ENCODE measurements at regions not wholly inside any gene's neighbourhood (a gene's known extent, or its start where the extent isn't known, plus 50 kb on each side); places are given as distances from the start of the nearest gene placed in this dataset.
A peak's percentile ranks its signal among the peaks of the same experiment; 100 is the strongest.

GRCh38 chr2:12106440-12107080, 360.1 kb downstream of the LPIN1 start:
- Histone ChIP-seq H3K27ac (ENCODE audit: insufficient read depth in 1 of 2, low read depth in 1 of 2, low read length in 2 of 2, poor library complexity in 1 of 2, severe bottlenecking in 2 of 2) (no peak overlapping the region), H3K9me3 (ENCODE audit: control extremely low read depth in 1 of 5, control insufficient read depth in 4 of 5, insufficient read depth in 2 of 5, low read depth in 1 of 5, low read length in 4 of 5) (no peaks in the 10 kb centered on the region), H3K4me3 (ENCODE audit: control insufficient read depth in 1 of 7, extremely low read depth in 1 of 7, insufficient read depth in 4 of 7, low read depth in 2 of 7, low read length in 6 of 7) (no peak overlapping the region), H3K4me1 (ENCODE audit: control extremely low read depth in 1 of 4, control insufficient read depth in 4 of 4, insufficient read depth in 4 of 4, low read length in 3 of 4) (peaks cover 12 to 34% (median 26%) of the 10 kb centered on the region in 4 experiments), H3K36me3 (ENCODE audit: control insufficient read depth in 4 of 4, insufficient read depth in 4 of 4, low read length in 3 of 4) (no peaks in the 10 kb centered on the region), H3K27me3 (replicated peaks in 2 of 5; ENCODE audit: control insufficient read depth in 4 of 5, insufficient read depth in 5 of 5, low read length in 4 of 5) (no peaks in the 10 kb centered on the region)
- POLR2A ChIA-PET = interaction anchor here (0.6 kb wide), 1 partner anchor 49 kb away, joined by 3 read pairs; no protein-coding TSS in a partner anchor
- 86% methylated on average over 5 of the region's 11 CpGs for WGBS (ENCODE audit: insufficient coverage)
- peak in 2 of 3 donors; percentile 43 to 57 for DNase-seq
- CTCF ChIA-PET = interaction anchor here (1.0 to 1.4 kb wide), 2 partner anchors 11 to 35 kb away, joined by 3 to 5 read pairs; no protein-coding TSS in a partner anchor

DNA sequence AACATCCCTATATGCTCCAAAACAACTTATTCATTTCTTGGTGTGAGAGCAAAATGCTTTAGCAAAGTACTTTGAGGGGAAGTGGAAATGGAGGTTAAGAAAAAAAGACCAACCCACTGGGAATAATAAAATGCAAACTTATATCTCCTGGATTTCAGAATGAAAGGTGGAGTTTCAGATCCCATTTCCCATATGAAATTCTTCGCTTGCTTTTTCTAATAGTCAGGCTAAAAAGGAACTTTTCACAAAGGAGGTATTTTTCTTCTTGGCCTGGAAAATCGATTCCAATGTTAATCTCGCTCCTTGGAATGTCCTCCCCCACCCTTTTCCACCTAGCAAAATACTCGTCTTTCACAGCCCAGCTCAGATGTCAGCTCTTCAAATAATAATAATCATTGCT, 360.9 kb downstream of the LPIN1 start:
- Histone ChIP-seq H3K4me1 (ENCODE audit: control extremely low read depth in 1 of 4, control insufficient read depth in 4 of 4, insufficient read depth in 4 of 4, low read length in 3 of 4) (peaks cover 12 to 34% (median 26%) of the 10 kb centered on the region in 4 experiments), H3K4me3 (ENCODE audit: control insufficient read depth in 1 of 7, extremely low read depth in 1 of 7, insufficient read depth in 4 of 7, low read depth in 2 of 7, low read length in 6 of 7) (no peak overlapping the region), H3K27me3 (replicated peaks in 2 of 5; ENCODE audit: control insufficient read depth in 4 of 5, insufficient read depth in 5 of 5, low read length in 4 of 5) (no peaks in the 10 kb centered on the region), H3K27ac (ENCODE audit: insufficient read depth in 1 of 2, low read depth in 1 of 2, low read length in 2 of 2, poor library complexity in 1 of 2, severe bottlenecking in 2 of 2) (no peak overlapping the region), H3K36me3 (ENCODE audit: control insufficient read depth in 4 of 4, insufficient read depth in 4 of 4, low read length in 3 of 4) (no peaks in the 10 kb centered on the region), H3K9me3 (ENCODE audit: control extremely low read depth in 1 of 5, control insufficient read depth in 4 of 5, insufficient read depth in 2 of 5, low read depth in 1 of 5, low read length in 4 of 5) (no peaks in the 10 kb centered on the region)
- CTCF ChIA-PET = interaction anchor here (0.6 to 1.0 kb wide), 2 partner anchors 16 to 34 kb away, joined by 3 read pairs; no protein-coding TSS in a partner anchor
- POLR2A ChIA-PET = no interaction called here
- 90% methylated on average over 3 of the region's 4 CpGs for whole genome bisulfite sequencing (ENCODE audit: insufficient coverage)
- no peak for DNase-seq

- Histone ChIP-seq H3K27ac (ENCODE audit: insufficient read depth in 1 of 2, low read depth in 1 of 2, low read length in 2 of 2, poor library complexity in 1 of 2, severe bottlenecking in 2 of 2) (no peak overlapping the region), H3K4me3 (ENCODE audit: control insufficient read depth in 1 of 7, extremely low read depth in 1 of 7, insufficient read depth in 4 of 7, low read depth in 2 of 7, low read length in 6 of 7) (no peak overlapping the region), H3K4me1 (ENCODE audit: control extremely low read depth in 1 of 4, control insufficient read depth in 4 of 4, insufficient read depth in 4 of 4, low read length in 3 of 4) (peaks cover 12 to 34% (median 26%) of the 10 kb centered on the region in 4 experiments), H3K36me3 (ENCODE audit: control insufficient read depth in 4 of 4, insufficient read depth in 4 of 4, low read length in 3 of 4) (no peaks in the 10 kb centered on the region), H3K27me3 (replicated peaks in 2 of 5; ENCODE audit: control insufficient read depth in 4 of 5, insufficient read depth in 5 of 5, low read length in 4 of 5) (no peaks in the 10 kb centered on the region), H3K9me3 (ENCODE audit: control extremely low read depth in 1 of 5, control insufficient read depth in 4 of 5, insufficient read depth in 2 of 5, low read depth in 1 of 5, low read length in 4 of 5) (no peaks in the 10 kb centered on the region)
- POLR2A ChIA-PET = no interaction called here
- WGBS (ENCODE audit: insufficient coverage) = 95% methylated on average over 4 of the region's 5 CpGs
- no peak for DNase-seq
- CTCF ChIA-PET = no interaction called here
Measured at GRCh38 chr2:12107939-12108338, 361.5 kb downstream of the LPIN1 start.

DNA sequence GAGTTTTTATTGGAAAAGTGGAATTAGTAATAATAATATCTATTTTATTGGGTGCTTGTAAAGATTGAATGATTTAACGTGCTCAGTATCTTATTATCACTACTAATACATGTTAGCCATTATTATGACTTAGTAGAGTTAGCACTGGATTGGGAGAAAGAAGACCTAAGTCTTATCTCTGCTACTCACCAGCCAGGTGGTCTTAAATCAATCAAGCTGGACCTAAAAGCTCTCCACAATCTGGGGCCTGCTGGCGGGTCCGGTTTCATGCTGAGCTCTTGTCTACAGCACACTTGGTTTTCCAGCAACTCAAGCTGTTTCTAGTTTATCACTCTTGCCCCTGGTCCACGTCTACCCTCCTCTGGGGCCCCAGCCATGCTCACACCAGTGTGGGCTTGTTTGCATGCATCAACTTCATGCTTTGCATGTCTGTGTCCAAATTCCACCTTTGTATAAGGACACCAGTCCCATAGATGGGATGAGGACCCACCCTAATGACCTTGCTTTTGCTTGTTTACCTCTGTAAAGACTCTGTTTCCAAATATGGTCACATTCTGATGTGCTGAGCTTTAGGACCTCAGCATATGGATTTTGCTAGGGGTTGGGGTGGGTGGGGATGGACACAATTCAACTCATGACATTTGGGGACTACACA, 363.1 kb downstream of the LPIN1 start:
- peak in 1 of 3 donors; percentile 23 for DNase-seq
- H3K4me3 ChIP-seq (ENCODE audit: control insufficient read depth in 1 of 7, extremely low read depth in 1 of 7, insufficient read depth in 4 of 7, low read depth in 2 of 7, low read length in 6 of 7) = peak overlapping the region in 2 of 7 experiments; percentile 0 to 29
- no peaks in the 10 kb centered on the region for H3K36me3 ChIP-seq (ENCODE audit: control insufficient read depth in 4 of 4, insufficient read depth in 4 of 4, low read length in 3 of 4)
- POLR2A ChIA-PET = interaction anchor here (0.6 kb wide), 1 partner anchor 125 kb away, joined by 6 read pairs; no protein-coding TSS in a partner anchor
- no peak overlapping the region for H3K27ac ChIP-seq (ENCODE audit: insufficient read depth in 1 of 2, low read depth in 1 of 2, low read length in 2 of 2, poor library complexity in 1 of 2, severe bottlenecking in 2 of 2)
- H3K4me1 ChIP-seq (ENCODE audit: control extremely low read depth in 1 of 4, control insufficient read depth in 4 of 4, insufficient read depth in 4 of 4, low read length in 3 of 4) = peaks cover 12 to 34% (median 29%) of the 10 kb centered on the region in 4 experiments
- CTCF ChIA-PET = no interaction called here
- WGBS (ENCODE audit: insufficient coverage) = 64% methylated on average over 3 of the region's 4 CpGs
- H3K9me3 ChIP-seq (ENCODE audit: control extremely low read depth in 1 of 5, control insufficient read depth in 4 of 5, insufficient read depth in 2 of 5, low read depth in 1 of 5, low read length in 4 of 5) = no peaks in the 10 kb centered on the region
- H3K27me3 ChIP-seq (replicated peaks in 2 of 5; ENCODE audit: control insufficient read depth in 4 of 5, insufficient read depth in 5 of 5, low read length in 4 of 5) = no peaks in the 10 kb centered on the region

GRCh38 chr2:12110074-12110473, 363.6 kb downstream of the LPIN1 start:
- H3K36me3 ChIP-seq (ENCODE audit: control insufficient read depth in 4 of 4, insufficient read depth in 4 of 4, low read length in 3 of 4) = no peaks in the 10 kb centered on the region
- H3K27me3 ChIP-seq (replicated peaks in 2 of 5; ENCODE audit: control insufficient read depth in 4 of 5, insufficient read depth in 5 of 5, low read length in 4 of 5) = no peaks in the 10 kb centered on the region
- peaks cover 12 to 34% (median 29%) of the 10 kb centered on the region in 4 experiments for H3K4me1 ChIP-seq (ENCODE audit: control extremely low read depth in 1 of 4, control insufficient read depth in 4 of 4, insufficient read depth in 4 of 4, low read length in 3 of 4)
- 0% methylated on average over 1 of the region's 4 CpGs for WGBS (ENCODE audit: insufficient coverage)
- H3K27ac ChIP-seq (ENCODE audit: insufficient read depth in 1 of 2, low read depth in 1 of 2, low read length in 2 of 2, poor library complexity in 1 of 2, severe bottlenecking in 2 of 2) = peak overlapping the region in 1 of 2 experiments; percentile 8
- ChIA-PET CTCF (no interaction called here), POLR2A (no interaction called here)
- DNase-seq = peak; percentile 43 to 88 (median 86)
- H3K4me3 ChIP-seq (ENCODE audit: control insufficient read depth in 1 of 7, extremely low read depth in 1 of 7, insufficient read depth in 4 of 7, low read depth in 2 of 7, low read length in 6 of 7) = peak overlapping the region in 4 of 7 experiments; percentile 0 to 53 (median 36)
- H3K9me3 ChIP-seq (ENCODE audit: control extremely low read depth in 1 of 5, control insufficient read depth in 4 of 5, insufficient read depth in 2 of 5, low read depth in 1 of 5, low read length in 4 of 5) = no peaks in the 10 kb centered on the region

DNA sequence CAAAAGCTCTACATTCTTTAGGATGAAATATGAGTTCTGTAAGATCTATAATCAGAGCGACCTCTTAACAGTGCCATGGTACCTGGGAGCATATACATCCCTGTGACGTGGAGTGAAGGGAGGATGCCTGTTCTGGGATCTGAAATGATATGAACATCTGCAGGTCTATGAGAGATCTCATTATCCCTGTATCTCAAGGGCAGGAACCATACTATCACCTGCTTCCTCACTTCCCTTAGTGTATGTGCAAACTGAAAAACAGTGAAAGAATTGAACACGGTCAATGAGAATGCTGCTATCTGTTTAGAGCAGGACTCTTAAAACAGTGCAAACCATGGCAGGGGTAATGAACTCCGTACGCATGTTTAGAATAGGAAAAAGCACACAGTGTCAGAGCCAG, 364.0 kb downstream of the LPIN1 start:
- H3K4me1 ChIP-seq (ENCODE audit: control extremely low read depth in 1 of 4, control insufficient read depth in 4 of 4, insufficient read depth in 4 of 4, low read length in 3 of 4) = peaks cover 12 to 34% (median 29%) of the 10 kb centered on the region in 4 experiments
- H3K27ac ChIP-seq (ENCODE audit: insufficient read depth in 1 of 2, low read depth in 1 of 2, low read length in 2 of 2, poor library complexity in 1 of 2, severe bottlenecking in 2 of 2) = peak overlapping the region in 1 of 2 experiments; percentile 8
- WGBS (ENCODE audit: insufficient coverage) = 26% methylated on average over 4 of the region's 5 CpGs
- H3K9me3 ChIP-seq (ENCODE audit: control extremely low read depth in 1 of 5, control insufficient read depth in 4 of 5, insufficient read depth in 2 of 5, low read depth in 1 of 5, low read length in 4 of 5) = no peaks in the 10 kb centered on the region
- DNase-seq = peak in 2 of 3 donors; percentile 40 to 63
- POLR2A ChIA-PET = no interaction called here
- H3K27me3 ChIP-seq (replicated peaks in 2 of 5; ENCODE audit: control insufficient read depth in 4 of 5, insufficient read depth in 5 of 5, low read length in 4 of 5) = no peaks in the 10 kb centered on the region
- H3K4me3 ChIP-seq (ENCODE audit: control insufficient read depth in 1 of 7, extremely low read depth in 1 of 7, insufficient read depth in 4 of 7, low read depth in 2 of 7, low read length in 6 of 7) = peak overlapping the region in 3 of 7 experiments; percentile 28 to 53 (median 45)
- H3K36me3 ChIP-seq (ENCODE audit: control insufficient read depth in 4 of 4, insufficient read depth in 4 of 4, low read length in 3 of 4) = no peaks in the 10 kb centered on the region
- CTCF ChIA-PET = interaction anchor here (0.9 kb wide), 1 partner anchor 39 kb away, joined by 4 read pairs; no protein-coding TSS in a partner anchor

- no peaks in the 10 kb centered on the region for H3K36me3 ChIP-seq (ENCODE audit: control insufficient read depth in 4 of 4, insufficient read depth in 4 of 4, low read length in 3 of 4)
- WGBS (ENCODE audit: insufficient coverage) = 100% methylated on average over 1 of the region's 1 CpG
- peaks cover 12 to 26% (median 21%) of the 10 kb centered on the region in 4 experiments for H3K4me1 ChIP-seq (ENCODE audit: control extremely low read depth in 1 of 4, control insufficient read depth in 4 of 4, insufficient read depth in 4 of 4, low read length in 3 of 4)
- no peaks in the 10 kb centered on the region for H3K9me3 ChIP-seq (ENCODE audit: control extremely low read depth in 1 of 5, control insufficient read depth in 4 of 5, insufficient read depth in 2 of 5, low read depth in 1 of 5, low read length in 4 of 5)
- H3K4me3 ChIP-seq (ENCODE audit: control insufficient read depth in 1 of 7, extremely low read depth in 1 of 7, insufficient read depth in 4 of 7, low read depth in 2 of 7, low read length in 6 of 7) = no peak overlapping the region
- POLR2A ChIA-PET = no interaction called here
- CTCF ChIA-PET = interaction anchor here (1.5 to 3.2 kb wide), 2 partner anchors 9 to 12 kb away, joined by 4 to 11 read pairs; no protein-coding TSS in a partner anchor
- H3K27ac ChIP-seq (ENCODE audit: insufficient read depth in 1 of 2, low read depth in 1 of 2, low read length in 2 of 2, poor library complexity in 1 of 2, severe bottlenecking in 2 of 2) = no peak overlapping the region
- H3K27me3 ChIP-seq (replicated peaks in 2 of 5; ENCODE audit: control insufficient read depth in 4 of 5, insufficient read depth in 5 of 5, low read length in 4 of 5) = no peaks in the 10 kb centered on the region
- no peak for DNase-seq
Measured at GRCh38 chr2:12113412-12113811, 367.0 kb downstream of the LPIN1 start.

Measured in common myeloid progenitor, CD34-positive (primary cell).